H9 (cell line): ENCODE measurements at regions not wholly inside any gene's neighbourhood (a gene's known extent, or its start where the extent isn't known, plus 50 kb on each side); places are given as distances from the start of the nearest gene placed in this dataset.

Experiments
- DNase-seq: peaks from one replicate; pipeline ENCODE4 v3.0.0-alpha.2; 2017
- H2AFZ ChIP-seq: one replicate; pipeline ENCODE4 v1.6.1; 2013; ENCODE audit warnings: mild to moderate bottlenecking, low read length, control low read depth, moderate library complexity
- H2AK5ac ChIP-seq: 2 replicates; pipeline ENCODE4 v1.6.1; 2013; ENCODE audit warnings: low read length, control low read depth, mixed read lengths; ENCODE audit not compliant: insufficient read length
- H2BK120ac ChIP-seq: one replicate; pipeline ENCODE4 v1.6.1; 2013; ENCODE audit warnings: low read depth, mild to moderate bottlenecking, low read length, control low read depth, inconsistent platforms; ENCODE audit not compliant: poor library complexity, severe bottlenecking
- H2BK12ac ChIP-seq: 2 replicates; pipeline ENCODE4 v1.6.1; 2013; ENCODE audit warnings: low read length, control low read depth, mixed read lengths, low read depth; ENCODE audit not compliant: insufficient read length
- H2BK15ac ChIP-seq: 2 replicates; pipeline ENCODE4 v1.6.1; 2013; ENCODE audit warnings: low read depth, low read length, control low read depth
- H2BK20ac ChIP-seq: one replicate; pipeline ENCODE4 v1.6.1; 2013; ENCODE audit warnings: low read depth, mild to moderate bottlenecking, low read length, control low read depth, inconsistent platforms; ENCODE audit not compliant: poor library complexity, severe bottlenecking
- H2BK5ac ChIP-seq: 2 replicates; pipeline ENCODE4 v1.6.1; 2013; ENCODE audit warnings: low read length, control low read depth, mixed read lengths; ENCODE audit not compliant: insufficient read length
- H3K14ac ChIP-seq: 2 replicates; pipeline ENCODE4 v1.6.1; 2013; ENCODE audit warnings: low read length, control low read depth; ENCODE audit not compliant: insufficient read depth
- H3K18ac ChIP-seq: 2 replicates; pipeline ENCODE4 v1.6.1; 2013; ENCODE audit warnings: low read depth, mild to moderate bottlenecking, mixed read lengths, low read length, control low read depth; ENCODE audit not compliant: insufficient read length
- H3K23ac ChIP-seq: 2 replicates; pipeline ENCODE4 v1.6.1; 2013; ENCODE audit warnings: low read length, control low read depth, mixed read lengths, low read depth; ENCODE audit not compliant: insufficient read length
- H3K23me2 ChIP-seq: 2 replicates; pipeline ENCODE4 v1.6.1; 2013; ENCODE audit warnings: low read depth, mild to moderate bottlenecking, mixed read lengths, low read length, control low read depth; ENCODE audit not compliant: insufficient read length, poor library complexity, severe bottlenecking
- H3K27ac ChIP-seq: 2 replicates; pipeline ENCODE4 v1.5.1; 2013; ENCODE audit warnings: low read length, control low read depth, mixed read lengths, low read depth; ENCODE audit not compliant: insufficient read length
- H3K27me3 ChIP-seq: 2 replicates; pipeline ENCODE4 v1.6.1; 2013; ENCODE audit warnings: low read length, control low read depth, inconsistent platforms; ENCODE audit not compliant: insufficient read depth
- H3K4ac ChIP-seq: 2 replicates; pipeline ENCODE4 v1.6.1; 2013; ENCODE audit warnings: low read depth, mild to moderate bottlenecking, control low read depth, inconsistent platforms, low read length, moderate library complexity
- H3K4me1 ChIP-seq: 2 replicates; pipeline ENCODE4 v1.6.1; 2013; ENCODE audit warnings: low read length, control low read depth, inconsistent platforms; ENCODE audit not compliant: insufficient read depth
- H3K4me2 ChIP-seq: 2 replicates; pipeline ENCODE4 v1.6.1; 2013; ENCODE audit warnings: low read length, control low read depth, mixed read lengths; ENCODE audit not compliant: insufficient read length, insufficient read depth
- H3K56ac ChIP-seq: 2 replicates; pipeline ENCODE4 v1.6.1; 2013; ENCODE audit warnings: low read depth, mild to moderate bottlenecking, mixed read lengths, low read length, control low read depth; ENCODE audit not compliant: insufficient read length
- H3K79me1 ChIP-seq: 2 replicates; pipeline ENCODE4 v1.6.1; 2013; ENCODE audit warnings: low read depth, mild to moderate bottlenecking, moderate library complexity, low read length, control low read depth, inconsistent platforms; ENCODE audit not compliant: insufficient read depth, poor library complexity, severe bottlenecking
- H3K79me2 ChIP-seq: 2 replicates; pipeline ENCODE4 v1.6.1; 2013; ENCODE audit warnings: low read length, control low read depth, inconsistent platforms; ENCODE audit not compliant: insufficient read depth
- H3K9ac ChIP-seq: 2 replicates; pipeline ENCODE4 v1.6.1; 2013; ENCODE audit warnings: low read length, control low read depth, mixed read lengths; ENCODE audit not compliant: insufficient read length; ENCODE audit errors: extremely low read depth
- H3K9me3 ChIP-seq: one replicate; pipeline ENCODE4 v1.6.1; 2013; ENCODE audit warnings: low read depth, low read length, inconsistent platforms; ENCODE audit not compliant: control insufficient read depth
- H3T11ph ChIP-seq: one replicate; pipeline ENCODE4 v1.6.1; 2013; ENCODE audit warnings: mild to moderate bottlenecking, low read length, control low read depth, inconsistent platforms
- H4K20me1 ChIP-seq: one replicate; pipeline ENCODE4 v1.6.1; 2013; ENCODE audit not compliant: control insufficient read depth, insufficient read length, insufficient read depth
- H4K5ac ChIP-seq: 2 replicates; pipeline ENCODE4 v1.6.1; 2013; ENCODE audit warnings: low read depth, mild to moderate bottlenecking, mixed read lengths, low read length, control low read depth; ENCODE audit not compliant: insufficient read length
- H4K8ac ChIP-seq: replicated peaks from 2 replicates; pipeline ENCODE4 v1.6.1; 2013; ENCODE audit warnings: low read length, control low read depth, mixed read lengths, low read depth; ENCODE audit not compliant: insufficient read length
- H4K91ac ChIP-seq: 2 replicates; pipeline ENCODE4 v1.6.1; 2013; ENCODE audit warnings: low read depth, mild to moderate bottlenecking, moderate library complexity, mixed read lengths, low read length, control low read depth; ENCODE audit not compliant: insufficient read length
- H3K27ac Mint-ChIP-seq, 3 experiments: 2 replicates in 2 of 3; 3 replicates in 1 of 3; pipeline ENCODE4 v1.8.0; 2020 to 2021; ENCODE audit warnings: mixed read lengths in 3 of 3, mild to moderate bottlenecking in 1 of 3, moderate library complexity in 1 of 3
- H3K27me3 Mint-ChIP-seq: 2 replicates; pipeline ENCODE4 v1.8.0; 2021; ENCODE audit warnings: low read depth, mild to moderate bottlenecking, moderate library complexity, mixed read lengths
- H3K36me3 Mint-ChIP-seq, 3 experiments: 2 replicates in 2 of 3; 3 replicates in 1 of 3; pipeline ENCODE4 v1.8.0; 2020 to 2021; ENCODE audit warnings: low read depth in 3 of 3, mixed read lengths in 3 of 3; ENCODE audit not compliant: insufficient read depth in 1 of 3
- H3K4me1 Mint-ChIP-seq, 2 experiments: 2 replicates each; pipeline ENCODE4 v1.8.0; 2020; ENCODE audit warnings: mixed read lengths in 2 of 2
- H3K4me3 Mint-ChIP-seq, 2 experiments: 2 replicates in 1 of 2; 3 replicates in 1 of 2; pipeline ENCODE4 v1.8.0; 2020 to 2021; ENCODE audit warnings: mild to moderate bottlenecking in 2 of 2, mixed read lengths in 2 of 2, moderate library complexity in 1 of 2
- H3K9me3 Mint-ChIP-seq, 2 experiments: 2 replicates in 1 of 2; 3 replicates in 1 of 2; pipeline ENCODE4 v1.8.0; 2020; ENCODE audit warnings: mild to moderate bottlenecking in 2 of 2, mixed read lengths in 2 of 2, moderate library complexity in 1 of 2
- WGBS: extraction: QIAGEN DNeasy Blood & Tissue Kit; methylation state at CpG from one replicate; pipeline ENCODE4 v1.1.7; 2013; ENCODE audit warnings: missing lambda C conversion rate, low lambda C conversion rate, mixed read lengths; ENCODE audit not compliant: insufficient read length; ENCODE audit errors: extremely low coverage; 5-methylcytosine and 5-hydroxymethylcytosine counted together
- TF ChIP-seq, protein P1 (sequence below): fragments of 200-600 bp; sonication (generic); conservative IDR thresholded peaks from 3 replicates; pipeline ENCODE4 v1.8.0; 2021; ENCODE audit warnings: antibody characterized with exemption, mild to moderate bottlenecking

DNA sequence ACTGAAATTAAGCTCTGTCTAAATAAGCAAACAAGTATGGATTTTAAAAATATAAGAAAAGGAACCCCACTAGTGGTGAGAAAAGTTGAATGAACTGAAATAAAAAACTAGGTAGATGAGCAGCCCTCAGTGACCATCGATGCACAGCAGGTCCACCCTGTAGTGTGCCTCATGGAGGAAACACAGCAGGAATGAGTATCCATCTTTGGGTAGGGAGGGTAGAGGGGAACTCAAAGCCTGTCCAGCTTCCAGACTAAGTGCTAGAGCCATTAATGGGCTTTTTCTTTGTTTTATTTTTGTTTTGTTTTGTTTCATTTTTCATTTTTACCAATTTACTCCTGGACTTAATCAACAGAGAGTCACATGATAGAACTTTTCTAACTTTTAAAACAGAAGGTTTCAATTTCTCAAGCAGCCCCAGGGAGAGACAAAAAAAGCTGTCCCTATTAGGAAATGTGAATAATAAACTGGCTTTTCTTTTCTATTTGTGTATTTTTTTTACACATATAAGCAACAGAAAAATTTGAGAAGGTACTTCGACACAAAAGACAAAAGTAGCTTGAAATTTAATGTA, 700.6 kb downstream of the HACE1 start:
- Mint-ChIP-seq H3K36me3 (no peaks in the 10 kb centered on the region; a peak in 1 of 7 replicates), H3K27me3 (no peaks in the 10 kb centered on the region), H3K4me1 (peaks cover 0 to 7% of the 10 kb centered on the region in 2 experiments; a peak in 1 of 4 replicates), H3K9me3 (no peaks in the 10 kb centered on the region), H3K27ac (no peak overlapping the region; a peak in 2 of 7 replicates), H3K4me3 (no peak overlapping the region)
- H3K23ac ChIP-seq: no peak overlapping the region
- H2BK120ac ChIP-seq: no peak overlapping the region
- no peak overlapping the region for H4K8ac ChIP-seq
- no peak overlapping the region for H3K14ac ChIP-seq
- H3K4ac ChIP-seq: no peak overlapping the region
- H3K23me2 ChIP-seq: no peaks in the 10 kb centered on the region
- no peak overlapping the region for H2BK5ac ChIP-seq
- H3K9me3 ChIP-seq: no peaks in the 10 kb centered on the region
- TF ChIP-seq, protein P1, sequence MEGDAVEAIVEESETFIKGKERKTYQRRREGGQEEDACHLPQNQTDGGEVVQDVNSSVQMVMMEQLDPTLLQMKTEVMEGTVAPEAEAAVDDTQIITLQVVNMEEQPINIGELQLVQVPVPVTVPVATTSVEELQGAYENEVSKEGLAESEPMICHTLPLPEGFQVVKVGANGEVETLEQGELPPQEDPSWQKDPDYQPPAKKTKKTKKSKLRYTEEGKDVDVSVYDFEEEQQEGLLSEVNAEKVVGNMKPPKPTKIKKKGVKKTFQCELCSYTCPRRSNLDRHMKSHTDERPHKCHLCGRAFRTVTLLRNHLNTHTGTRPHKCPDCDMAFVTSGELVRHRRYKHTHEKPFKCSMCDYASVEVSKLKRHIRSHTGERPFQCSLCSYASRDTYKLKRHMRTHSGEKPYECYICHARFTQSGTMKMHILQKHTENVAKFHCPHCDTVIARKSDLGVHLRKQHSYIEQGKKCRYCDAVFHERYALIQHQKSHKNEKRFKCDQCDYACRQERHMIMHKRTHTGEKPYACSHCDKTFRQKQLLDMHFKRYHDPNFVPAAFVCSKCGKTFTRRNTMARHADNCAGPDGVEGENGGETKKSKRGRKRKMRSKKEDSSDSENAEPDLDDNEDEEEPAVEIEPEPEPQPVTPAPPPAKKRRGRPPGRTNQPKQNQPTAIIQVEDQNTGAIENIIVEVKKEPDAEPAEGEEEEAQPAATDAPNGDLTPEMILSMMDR: no peak
- no peak overlapping the region for H2AK5ac ChIP-seq
- H3K9ac ChIP-seq: no peak overlapping the region
- no CpG with 5 or more reads among the region's 2 CpGs for WGBS
- H3K79me2 ChIP-seq: no peaks in the 10 kb centered on the region
- H3K18ac ChIP-seq: no peak overlapping the region
- H4K20me1 ChIP-seq: no peaks in the 10 kb centered on the region
- no peak overlapping the region for H3K27ac ChIP-seq
- H3T11ph ChIP-seq: no peak overlapping the region
- no peak overlapping the region for H4K5ac ChIP-seq
- H3K4me2 ChIP-seq: no peak overlapping the region
- no peak overlapping the region for H4K91ac ChIP-seq
- DNase-seq: no peak
- H3K27me3 ChIP-seq: no peaks in the 10 kb centered on the region
- H2BK20ac ChIP-seq: no peak overlapping the region
- no peak overlapping the region for H2AFZ ChIP-seq
- no peak overlapping the region for H2BK15ac ChIP-seq
- no peaks in the 10 kb centered on the region for H3K4me1 ChIP-seq
- no peaks in the 10 kb centered on the region for H3K79me1 ChIP-seq
- no peak overlapping the region for H2BK12ac ChIP-seq
- no peak overlapping the region for H3K56ac ChIP-seq
